ENCODE measurements at regions not wholly inside any gene's neighbourhood (a gene's known extent, or its start where the extent isn't known, plus 50 kb on each side); places are given as distances from the start of the nearest gene placed in this dataset.
"Not testable (repeated sequence)": the region's sequence is repeated elsewhere in the genome, so short reads cannot be mapped to it uniquely, and the experiment has no call there.

- DNase-seq: no peak
Measured at GRCh38 chr12:46546634-46547273, 174.2 kb upstream of the SLC38A2 start.

GRCh38 chr12:46543378-46543795 lies 170.8 kb upstream of the SLC38A2 start:
- DNase-seq: not testable (repeated sequence)

GRCh38 chr12:46538976-46539375 lies 166.4 kb upstream of the SLC38A2 start:
- DNase-seq: no peak

- no peak for DNase-seq
Measured at GRCh38 chr12:46537387-46537955, 164.9 kb upstream of the SLC38A2 start.

GRCh38 chr12:46536316-46536715 lies 163.7 kb upstream of the SLC38A2 start:
- DNase-seq: not testable (repeated sequence)

- no peak for DNase-seq
Measured at GRCh38 chr12:46535907-46536306, 163.3 kb upstream of the SLC38A2 start.

GRCh38 chr12:46535376-46535775 lies 162.8 kb upstream of the SLC38A2 start:
- DNase-seq: no peak

- DNase-seq: no peak
Measured at GRCh38 chr12:46534327-46534840, 161.8 kb upstream of the SLC38A2 start.

- DNase-seq: no peak
Measured at GRCh38 chr12:46533723-46534122, 161.2 kb upstream of the SLC38A2 start.

- DNase-seq: no peak
Measured at GRCh38 chr12:46531804-46532203, 159.2 kb upstream of the SLC38A2 start.

- no peak for DNase-seq
Measured at GRCh38 chr12:46531059-46531785, 158.6 kb upstream of the SLC38A2 start.

- no peak for DNase-seq
Measured at GRCh38 chr12:46530373-46531056, 157.9 kb upstream of the SLC38A2 start.

GRCh38 chr12:46526233-46526632 lies 153.7 kb upstream of the SLC38A2 start:
- no peak for DNase-seq

- DNase-seq: no peak
Measured at GRCh38 chr12:46524778-46525177, 152.2 kb upstream of the SLC38A2 start.

- peak in 2 of 4 experiments; percentile 5 to 21 for DNase-seq
Measured at GRCh38 chr12:46523863-46524770, 151.5 kb upstream of the SLC38A2 start.

GRCh38 chr12:46523446-46523845 lies 150.9 kb upstream of the SLC38A2 start:
- no peak for DNase-seq

- no peak for DNase-seq
Measured at GRCh38 chr12:46522071-46522470, 149.5 kb upstream of the SLC38A2 start.

- no peak for DNase-seq
Measured at GRCh38 chr12:46521145-46521544, 148.6 kb upstream of the SLC38A2 start.

GRCh38 chr12:46519407-46519806 lies 146.8 kb upstream of the SLC38A2 start:
- DNase-seq: no peak

GRCh38 chr12:46518729-46519128 lies 146.2 kb upstream of the SLC38A2 start:
- DNase-seq: no peak

GRCh38 chr12:46518169-46518568 lies 145.6 kb upstream of the SLC38A2 start:
- DNase-seq: no peak

- no peak for DNase-seq
Measured at GRCh38 chr12:46517579-46517962, 145.0 kb upstream of the SLC38A2 start.
